HG03432 (cell line): ENCODE measurements at regions not wholly inside any gene's neighbourhood (a gene's known extent, or its start where the extent isn't known, plus 50 kb on each side); places are given as distances from the start of the nearest gene placed in this dataset.
"Not testable (repeated sequence)": the region's sequence is repeated elsewhere in the genome, so short reads cannot be mapped to it uniquely, and the experiment has no call there.

Experiments used
- ATAC-seq: cut with Tn5 transposase; IDR thresholded peaks from one replicate; pipeline ENCODE4 v1.9.1; 2021; ENCODE audit warnings: mild to moderate bottlenecking, moderate library complexity; ENCODE audit not compliant: unreplicated experiment

DNA sequence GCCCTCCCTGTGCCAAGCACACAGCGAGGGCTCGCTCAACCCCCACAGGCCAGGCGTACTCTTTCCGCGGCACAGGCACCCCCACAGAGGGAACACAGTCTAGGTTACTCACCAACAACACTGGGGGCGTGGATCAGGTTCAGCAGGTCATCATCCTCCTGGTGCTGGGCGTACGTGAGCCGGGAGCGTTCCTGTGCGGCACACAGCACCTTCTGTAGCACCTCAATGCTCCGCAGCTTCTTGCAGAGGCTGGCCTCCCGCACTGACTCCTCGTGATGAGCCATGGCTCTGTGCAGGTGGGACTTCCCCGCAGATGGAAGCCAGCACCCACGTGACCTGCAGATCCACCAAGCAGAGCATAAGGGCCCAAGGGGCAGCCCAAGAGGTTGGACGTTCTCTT lies 296.8 kb downstream of the GOLGA6L6 start:
- not testable (repeated sequence) for ATAC-seq

DNA sequence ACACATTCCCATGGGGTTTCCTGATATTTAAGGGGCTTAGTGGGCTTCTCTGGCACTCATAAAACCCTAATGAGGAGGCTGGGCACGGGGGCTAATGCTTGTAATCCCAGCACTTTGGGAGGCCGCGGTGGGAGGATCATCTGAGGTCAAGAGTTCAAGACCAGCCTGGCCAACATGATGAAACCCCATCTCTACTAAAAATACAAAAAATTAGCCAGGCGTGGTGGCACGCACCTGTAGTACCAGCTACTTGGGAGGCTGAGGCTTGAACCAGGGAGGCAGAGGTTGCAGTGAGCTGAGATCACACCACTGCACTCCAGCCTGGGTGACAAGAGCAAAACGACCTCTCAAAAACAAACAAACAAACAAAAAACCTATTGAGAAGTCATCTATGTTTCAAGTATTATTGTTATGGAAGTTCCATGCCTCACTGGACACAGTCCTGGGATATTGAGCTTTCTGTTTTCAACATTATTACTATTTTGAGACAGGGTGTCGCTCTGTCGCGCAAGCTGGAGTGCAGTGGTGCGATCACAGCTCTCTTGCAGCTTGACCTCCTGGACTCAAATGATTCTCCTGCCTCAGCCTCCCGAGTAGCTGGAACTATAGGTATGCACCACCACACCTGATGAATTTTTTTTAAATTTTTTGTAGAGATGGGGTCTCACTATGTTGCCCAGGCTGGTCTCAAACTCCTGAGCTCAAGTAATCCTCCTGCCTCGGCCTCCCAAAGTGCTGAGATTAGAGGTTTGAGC lies 297.9 kb downstream of the GOLGA6L6 start:
- ATAC-seq: not testable (repeated sequence)

- ATAC-seq: not testable (repeated sequence)
These were observed 301.2 kb downstream of the GOLGA6L6 start for GRCh38 chr15:20240366-20240917.

DNA sequence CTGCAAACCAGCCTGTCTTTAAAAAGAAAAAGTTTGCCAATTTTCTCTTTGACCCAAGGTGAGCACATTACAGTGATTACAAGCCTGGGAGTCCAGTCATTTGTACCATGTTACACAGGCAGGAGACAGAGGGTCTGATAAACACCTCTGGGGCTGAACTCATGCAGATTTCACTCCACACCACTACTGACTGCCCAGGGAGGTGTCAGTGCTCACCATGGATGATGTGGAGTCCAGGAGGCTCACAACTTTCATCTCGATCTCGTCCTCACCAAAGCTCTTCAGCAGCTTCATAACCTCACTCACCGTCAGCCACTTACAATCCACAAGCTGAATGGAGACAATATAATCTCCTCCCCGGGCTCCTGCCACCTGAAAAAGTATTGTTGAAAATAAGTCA lies 302.4 kb downstream of the GOLGA6L6 start:
- not testable (repeated sequence) for ATAC-seq

- not testable (repeated sequence) for ATAC-seq
These were observed 304.2 kb downstream of the GOLGA6L6 start for GRCh38 chr15:20237256-20238020.

DNA sequence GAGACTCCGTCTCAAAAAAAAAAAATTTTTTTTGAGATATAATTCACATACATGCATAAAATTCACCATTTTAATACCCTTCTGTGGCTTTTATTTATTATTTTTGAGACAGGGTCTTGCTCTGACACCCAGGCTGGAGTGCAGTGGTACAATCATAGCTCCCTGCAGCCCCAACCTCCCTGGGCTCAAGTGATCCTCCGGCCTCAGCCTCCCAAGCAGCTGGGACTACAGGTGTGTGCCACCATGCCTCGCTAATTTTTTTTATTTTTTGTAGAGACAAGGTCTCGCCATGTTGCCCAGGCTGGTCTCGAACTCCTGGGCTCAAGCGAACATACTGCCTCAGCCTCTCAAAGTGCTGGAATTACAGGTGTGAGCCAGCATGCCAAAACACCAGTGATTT lies 305.9 kb downstream of the GOLGA6L6 start:
- not testable (repeated sequence) for ATAC-seq

GRCh38 chr15:20234006-20234540 lies 307.5 kb downstream of the GOLGA6L6 start:
- not testable (repeated sequence) for ATAC-seq

DNA sequence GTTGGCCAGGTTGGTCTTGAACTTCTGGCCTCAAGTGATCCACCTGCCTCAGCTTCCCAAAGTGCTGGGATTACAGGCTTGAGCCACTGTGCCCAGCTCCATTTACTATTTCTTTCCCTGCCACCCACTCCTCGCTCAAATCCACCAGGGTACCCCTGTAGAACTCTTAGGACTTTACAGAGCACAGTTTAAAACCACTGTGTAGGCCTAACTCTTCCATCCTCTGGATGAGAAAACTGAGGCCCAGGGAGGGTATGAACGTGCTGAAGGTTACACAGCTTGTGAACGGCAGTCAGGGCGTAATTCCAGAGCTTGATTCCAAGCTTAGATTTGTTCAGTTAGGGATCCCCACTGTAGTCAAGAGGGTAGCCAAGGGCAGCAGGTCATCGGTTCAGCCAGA lies 309.1 kb downstream of the GOLGA6L6 start:
- ATAC-seq: not testable (repeated sequence)

- not testable (repeated sequence) for ATAC-seq
These were observed 310.9 kb downstream of the GOLGA6L6 start for GRCh38 chr15:20230656-20231055.

DNA sequence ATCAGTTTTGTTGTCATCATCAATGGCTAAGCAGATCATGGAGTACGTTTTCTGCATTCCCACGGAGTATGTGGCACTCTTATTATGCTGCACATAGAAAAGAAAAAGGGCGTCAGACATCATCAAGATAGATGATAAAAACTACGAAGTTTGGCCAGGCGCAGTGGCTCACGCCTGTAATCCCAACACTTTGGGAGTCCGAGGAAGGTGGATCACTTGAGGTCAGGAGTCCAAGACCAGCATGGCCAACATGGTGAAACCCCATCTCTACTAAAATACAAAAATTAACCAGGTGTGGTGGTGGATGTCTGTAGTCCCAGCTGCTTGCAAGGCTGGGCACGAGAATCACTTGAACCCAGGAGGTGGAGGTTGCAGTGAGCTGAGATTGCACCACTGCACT lies 312.8 kb downstream of the GOLGA6L6 start:
- ATAC-seq: not testable (repeated sequence)

- ATAC-seq: not testable (repeated sequence)
These were observed 314.3 kb downstream of the GOLGA6L6 start for GRCh38 chr15:20227119-20227853.

DNA sequence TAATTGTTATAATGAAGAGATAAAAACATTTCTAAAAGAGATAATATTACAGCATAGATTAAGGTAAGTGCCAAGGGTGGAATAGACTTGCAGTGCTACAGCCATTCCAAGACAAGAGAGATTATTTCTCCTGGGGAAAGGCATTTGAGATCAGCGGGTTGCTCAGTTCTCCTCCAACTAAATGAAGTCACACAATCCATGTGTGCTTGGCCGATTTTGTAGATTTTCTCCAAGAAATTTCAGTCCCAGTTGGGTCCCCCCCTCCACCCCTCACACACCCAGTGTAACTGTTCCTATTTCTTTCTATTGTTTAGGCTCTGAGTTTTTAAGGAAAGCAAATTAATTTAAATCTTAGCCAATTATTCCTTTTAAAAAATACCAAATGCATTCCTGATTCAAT lies 315.1 kb downstream of the GOLGA6L6 start:
- not testable (repeated sequence) for ATAC-seq

DNA sequence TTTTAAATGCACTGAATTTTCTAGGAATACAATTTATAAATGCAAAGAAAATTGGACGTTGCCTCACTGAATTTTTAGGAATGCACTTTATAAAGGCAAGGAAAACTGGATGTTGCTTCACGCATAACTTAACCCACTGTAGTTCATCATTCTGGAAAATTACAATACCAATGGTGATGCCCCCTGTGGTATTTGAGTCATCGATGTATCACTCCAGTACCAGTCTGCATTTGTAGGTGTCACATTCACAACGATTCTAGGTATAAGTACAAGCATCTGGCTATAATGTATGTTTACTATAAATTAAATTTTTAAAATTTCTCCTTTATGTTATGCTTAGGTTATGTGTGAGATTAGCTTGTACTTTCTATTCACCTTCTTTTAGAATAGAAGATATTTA lies 320.5 kb downstream of the GOLGA6L6 start:
- not testable (repeated sequence) for ATAC-seq

DNA sequence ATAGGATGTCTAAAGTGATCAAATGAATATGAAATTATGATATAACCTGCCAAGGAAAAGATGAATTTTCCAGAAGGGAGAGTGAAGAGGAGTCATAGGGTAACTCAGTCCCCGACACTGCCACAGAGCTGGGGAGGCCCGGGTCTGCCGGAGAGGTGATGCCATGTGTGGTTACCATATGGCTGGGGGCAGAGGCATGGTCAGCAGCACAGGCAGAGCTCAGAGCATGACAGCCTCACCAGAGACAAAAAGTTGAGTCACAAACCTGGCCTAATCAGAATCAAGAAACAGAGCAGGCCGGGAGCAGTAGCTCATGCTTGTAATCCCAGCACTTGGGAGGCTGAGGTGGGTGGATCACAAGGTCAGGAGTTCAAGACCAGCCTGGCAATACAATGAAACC lies 322.4 kb downstream of the GOLGA6L6 start:
- ATAC-seq: not testable (repeated sequence)

DNA sequence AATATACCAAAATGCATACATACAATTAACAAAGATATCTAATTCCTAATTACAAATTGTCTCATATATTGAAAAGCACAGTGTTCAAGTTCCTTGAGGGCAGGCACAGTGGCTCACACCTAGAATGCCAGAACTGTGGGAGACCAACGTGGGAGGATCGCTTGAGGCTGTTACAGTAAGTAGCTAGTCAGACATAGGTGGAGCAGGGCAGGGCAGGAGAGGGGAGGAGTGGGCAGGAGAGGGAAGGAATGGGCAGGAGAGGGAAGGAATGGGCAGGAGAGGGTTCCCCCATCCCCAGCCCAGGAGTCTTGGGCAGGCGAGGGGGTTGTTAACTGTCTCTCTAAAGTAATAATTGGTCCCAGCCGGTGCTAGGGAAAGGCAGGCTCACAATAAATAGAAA lies 325.9 kb downstream of the GOLGA6L6 start:
- not testable (repeated sequence) for ATAC-seq

DNA sequence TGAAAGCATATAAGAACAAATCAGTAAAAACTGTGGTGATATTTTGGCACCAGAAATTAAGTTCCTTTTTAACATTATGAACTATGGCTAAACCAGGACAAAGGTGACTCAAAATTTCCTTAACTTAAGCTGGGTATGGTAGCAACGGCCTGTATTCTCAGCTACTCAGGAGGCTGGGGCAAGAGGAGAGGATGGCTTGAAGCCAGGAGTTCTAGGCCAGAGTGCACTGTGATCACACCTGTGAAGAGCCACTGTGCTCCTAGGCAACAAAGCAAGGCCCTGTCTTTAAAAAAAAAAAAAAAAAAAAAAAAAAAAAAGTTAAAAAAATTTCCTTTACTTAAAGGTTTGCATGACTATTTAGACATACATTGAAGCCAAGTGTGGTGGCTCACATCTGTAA lies 327.5 kb downstream of the GOLGA6L6 start:
- not testable (repeated sequence) for ATAC-seq

DNA sequence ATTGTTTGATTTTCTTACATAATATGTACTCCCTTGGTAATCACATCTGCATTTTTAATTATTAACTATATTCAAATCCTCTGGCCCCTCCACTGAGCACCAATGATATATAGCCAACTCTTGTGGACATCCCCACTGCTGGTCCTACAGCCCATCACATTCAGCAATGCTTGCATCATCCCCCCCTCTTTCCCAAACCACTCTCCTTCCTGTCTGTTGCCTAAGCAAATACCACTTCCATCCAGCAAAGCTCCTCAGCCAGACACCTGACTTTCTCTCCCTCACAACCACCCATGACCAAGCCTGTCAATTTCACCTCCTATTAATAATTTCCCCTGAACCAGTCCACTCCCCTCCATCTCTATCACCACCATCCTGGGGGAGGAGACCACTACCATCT lies 330.1 kb downstream of the GOLGA6L6 start:
- ATAC-seq: not testable (repeated sequence)

DNA sequence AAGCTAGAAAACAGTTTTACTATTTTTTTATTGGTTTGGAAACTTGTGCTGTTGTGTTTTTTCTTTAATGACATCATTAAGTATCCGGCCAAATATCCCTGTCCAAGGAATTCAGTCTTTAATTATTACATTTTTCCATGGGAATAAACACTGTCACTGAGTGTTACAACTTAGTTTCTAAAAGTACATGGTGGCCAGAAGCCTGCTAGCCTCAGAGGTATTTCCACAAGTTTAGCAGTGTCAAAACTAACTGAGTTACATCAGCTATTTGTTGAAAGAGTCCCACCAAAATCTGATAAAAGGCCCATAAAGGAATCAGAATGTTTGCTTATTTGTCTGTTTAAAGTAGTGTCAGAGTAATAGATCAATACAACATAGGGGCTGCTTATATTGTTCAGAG lies 331.6 kb downstream of the GOLGA6L6 start:
- not testable (repeated sequence) for ATAC-seq

DNA sequence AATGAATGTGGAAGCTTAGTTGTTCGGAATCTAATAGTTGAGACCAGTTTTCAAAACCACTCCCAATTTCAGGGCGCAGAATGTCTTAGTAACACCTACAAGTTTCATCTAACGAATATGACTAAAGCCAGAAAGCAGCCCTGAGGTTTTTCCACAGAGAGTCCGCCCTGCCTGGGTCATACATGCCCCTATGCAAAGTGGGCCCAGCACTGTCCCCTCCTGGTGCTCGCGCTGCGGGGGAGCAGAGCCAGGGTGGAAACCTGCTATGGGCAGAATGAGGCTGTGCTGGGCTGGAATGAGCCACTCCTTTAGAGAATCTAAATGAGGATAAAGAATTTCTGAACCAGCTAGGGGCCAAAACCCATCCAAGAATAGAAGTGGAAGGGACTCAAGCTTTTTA lies 334.0 kb downstream of the GOLGA6L6 start:
- not testable (repeated sequence) for ATAC-seq

- not testable (repeated sequence) for ATAC-seq
These were observed 334.4 kb downstream of the GOLGA6L6 start for GRCh38 chr15:20207198-20207597.
